HG03521 (cell line): ENCODE measurements at regions not wholly inside any gene's neighbourhood (a gene's known extent, or its start where the extent isn't known, plus 50 kb on each side); places are given as distances from the start of the nearest gene placed in this dataset.
"Not testable (repeated sequence)": the region's sequence is repeated elsewhere in the genome, so short reads cannot be mapped to it uniquely, and the experiment has no call there.

ENCODE experiments used
- ATAC-seq: cut with Tn5 transposase; IDR thresholded peaks from one replicate; pipeline ENCODE4 v1.9.1; 2021; ENCODE audit warnings: mild to moderate bottlenecking, moderate library complexity; ENCODE audit not compliant: unreplicated experiment

DNA sequence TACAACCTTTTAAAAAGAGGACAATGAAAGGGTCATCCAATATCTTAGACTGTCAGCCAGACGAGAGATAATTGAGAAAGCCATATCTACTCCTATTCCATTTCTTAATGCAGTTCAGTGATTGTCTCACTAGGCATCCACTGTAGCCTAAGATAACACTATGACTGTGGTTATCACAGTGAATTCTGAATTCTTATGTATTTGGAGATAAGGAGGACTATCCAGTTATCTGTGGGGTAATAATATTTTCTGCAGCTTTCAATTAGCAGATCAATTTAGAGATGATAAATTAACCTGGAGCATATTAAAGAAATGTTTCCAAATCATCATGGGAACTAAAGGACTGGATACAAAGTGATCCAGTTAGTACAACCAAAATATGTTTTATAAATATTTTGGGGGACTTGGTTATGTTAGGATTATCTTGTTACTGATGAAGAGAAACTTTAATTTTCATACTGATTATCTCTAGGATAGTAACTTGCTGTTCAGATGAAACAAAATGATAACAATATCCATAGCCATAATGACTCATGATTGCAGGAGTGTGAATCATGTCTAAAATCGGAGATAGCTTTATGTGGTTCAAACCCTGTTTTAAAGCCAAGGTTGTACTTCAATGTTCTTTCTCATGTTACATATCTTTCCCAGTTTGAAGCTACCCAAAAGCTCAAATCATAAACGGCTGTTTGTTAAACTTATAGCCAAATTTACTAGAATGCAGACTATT lies 1152.0 kb downstream of the HACE1 start:
- ATAC-seq: no peak

DNA sequence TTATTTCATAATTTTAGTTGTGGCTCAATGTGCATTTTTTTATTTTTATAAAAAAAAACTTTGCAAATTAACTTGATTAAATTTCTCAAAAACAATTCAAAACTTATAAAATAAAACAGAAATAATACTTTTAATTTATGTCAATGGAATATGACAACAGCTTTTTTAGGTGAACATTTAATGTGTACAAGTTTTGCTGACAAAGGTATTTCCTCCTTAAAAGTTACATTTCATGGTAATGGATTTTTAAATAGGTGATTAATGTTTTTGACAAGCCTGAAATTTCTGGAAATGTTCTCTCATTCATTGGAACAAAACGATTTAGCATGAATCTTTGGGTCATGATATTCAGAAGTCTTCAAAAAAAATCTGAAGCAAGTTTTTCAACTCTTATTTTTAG lies 1160.0 kb downstream of the HACE1 start:
- ATAC-seq: no peak

DNA sequence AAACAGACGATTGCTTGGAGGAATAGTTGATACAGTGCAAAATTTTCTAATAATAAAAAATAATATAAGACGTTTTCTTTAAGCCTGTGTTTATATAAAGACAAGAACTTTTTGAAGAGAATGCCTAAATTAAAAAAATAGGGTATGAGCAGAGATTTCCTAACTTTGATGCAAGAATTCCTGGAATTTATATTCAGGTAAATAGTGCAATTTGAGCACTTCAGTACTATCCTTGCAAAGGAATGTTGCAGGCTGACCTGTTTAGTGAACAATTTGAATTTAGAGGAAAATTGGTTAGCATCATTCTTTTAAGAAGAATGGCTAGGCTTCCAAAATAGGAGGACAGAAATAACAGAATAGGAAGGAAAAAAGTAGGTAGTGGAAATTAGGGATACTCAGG lies 1172.3 kb downstream of the HACE1 start:
- ATAC-seq: no peak

DNA sequence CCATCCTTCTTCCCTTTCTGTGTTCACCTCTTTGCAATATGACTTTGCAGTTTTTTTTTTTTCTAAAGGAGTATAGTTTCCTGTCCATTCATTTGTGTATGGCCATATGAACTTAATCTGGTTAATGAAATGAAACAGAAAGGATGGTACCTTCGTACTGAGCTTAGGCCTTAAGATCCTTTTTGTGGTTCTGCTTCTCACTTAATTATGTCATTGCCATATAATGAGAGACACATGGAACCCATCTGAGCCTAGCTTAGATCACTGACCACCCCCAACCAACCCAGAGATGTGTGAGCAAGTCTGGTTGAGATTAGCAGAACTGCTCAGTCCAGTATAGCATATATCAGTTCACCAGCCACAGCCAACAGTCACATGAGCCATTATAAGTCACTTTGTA lies 1179.6 kb downstream of the HACE1 start:
- no peak for ATAC-seq

DNA sequence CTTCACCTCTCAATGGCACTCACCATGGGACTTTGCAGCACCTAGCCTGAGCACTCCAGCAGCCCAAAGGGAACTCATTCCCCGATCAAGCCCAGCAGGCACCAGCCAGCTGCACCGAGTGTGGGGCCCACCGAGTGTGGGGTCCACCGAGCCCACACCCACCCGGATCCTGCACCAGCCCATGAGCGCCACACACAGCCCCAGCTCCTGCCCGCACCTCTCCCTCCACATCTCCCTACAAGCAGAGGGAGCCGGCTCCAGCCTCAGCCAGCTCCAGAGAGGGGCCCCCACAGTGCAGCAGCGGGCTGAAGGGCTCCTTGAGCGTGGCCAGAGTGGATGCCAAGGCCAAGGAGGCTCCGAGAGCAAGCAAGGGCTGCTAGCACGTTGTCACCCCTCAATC lies 1182.4 kb downstream of the HACE1 start:
- no peak for ATAC-seq

DNA sequence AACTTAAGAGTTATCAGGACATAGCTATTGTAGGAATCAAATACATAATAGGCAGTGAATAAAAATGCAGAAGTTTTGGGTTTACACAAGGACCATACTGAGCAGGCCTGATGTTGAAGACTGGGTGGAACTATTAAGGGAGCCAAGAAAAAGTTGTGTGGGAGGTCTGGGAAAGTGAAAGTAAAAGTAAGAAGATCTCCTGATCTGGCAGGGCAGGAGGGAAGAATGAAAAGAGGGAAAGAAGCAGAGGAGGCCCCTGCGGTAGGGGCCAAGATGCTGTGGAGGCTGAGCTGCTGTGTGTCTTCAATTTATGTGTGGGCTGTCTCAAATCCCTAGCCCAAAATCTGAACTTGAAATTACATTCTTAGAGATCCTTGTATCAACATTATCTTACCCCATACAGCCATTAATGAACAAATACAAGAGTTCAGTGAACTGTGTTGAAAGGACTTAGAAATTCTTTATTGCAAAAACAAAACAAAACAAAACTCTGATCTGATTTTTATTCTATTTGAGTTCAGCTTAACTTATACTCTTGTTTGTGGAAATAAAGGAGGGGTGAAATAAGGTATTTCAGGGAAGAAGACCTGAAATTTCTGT lies 1183.8 kb downstream of the HACE1 start:
- no peak for ATAC-seq

DNA sequence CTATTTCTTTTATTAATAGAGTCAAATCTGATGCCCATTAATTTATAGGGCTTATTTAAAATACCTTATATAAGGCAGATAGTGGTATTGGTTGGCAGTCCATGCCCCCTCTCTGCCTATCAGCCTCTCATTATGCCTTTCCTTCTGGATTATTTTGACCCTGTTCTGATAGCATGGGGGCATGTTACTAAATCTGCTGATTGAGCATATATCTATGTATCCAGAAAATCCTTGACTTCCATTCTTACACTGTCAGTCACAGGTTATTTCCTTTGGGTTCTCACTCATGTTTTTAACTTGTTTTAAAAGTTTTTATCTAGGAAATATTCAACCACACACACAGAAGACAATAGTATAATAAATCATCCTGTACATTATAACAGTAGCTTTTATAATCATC lies 1184.9 kb downstream of the HACE1 start:
- ATAC-seq: no peak

DNA sequence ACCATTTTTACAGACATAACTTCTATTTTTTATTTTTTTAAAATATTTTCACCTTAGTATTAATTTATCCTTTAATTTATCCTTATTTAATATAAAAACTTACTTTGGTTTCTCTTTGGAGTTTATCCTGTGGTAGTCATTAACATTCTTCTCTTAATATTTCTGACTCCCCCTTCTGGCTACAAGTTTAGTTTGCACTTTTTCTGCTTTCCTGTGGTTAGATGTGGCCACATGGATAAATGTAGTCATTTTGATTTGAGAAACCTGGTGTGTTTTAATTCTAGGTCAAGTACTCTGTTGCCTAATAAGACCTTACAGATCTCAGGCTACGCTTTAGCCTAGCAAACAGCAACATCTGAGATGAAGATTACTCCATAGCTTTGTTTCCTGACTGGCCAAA lies 1187.5 kb downstream of the HACE1 start:
- no peak for ATAC-seq

DNA sequence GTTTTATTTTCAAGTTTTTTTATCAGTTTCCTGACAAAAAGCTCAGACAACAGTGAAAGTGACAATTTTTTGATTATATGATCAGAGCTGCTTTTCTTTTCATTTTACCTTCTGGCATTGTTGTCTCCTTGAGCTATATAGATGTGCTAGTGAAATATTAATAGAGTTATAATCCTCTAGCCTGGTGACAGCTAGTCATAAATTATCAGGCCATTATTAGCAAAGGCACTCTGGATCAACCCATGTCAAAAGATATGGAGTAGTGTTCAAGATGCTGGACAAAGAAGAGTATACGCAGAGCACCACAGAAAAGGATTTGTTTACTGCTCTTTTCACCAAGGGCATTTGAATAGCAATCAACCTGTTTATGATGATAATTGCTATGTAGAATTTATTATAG lies 1230.1 kb downstream of the HACE1 start:
- no peak for ATAC-seq

DNA sequence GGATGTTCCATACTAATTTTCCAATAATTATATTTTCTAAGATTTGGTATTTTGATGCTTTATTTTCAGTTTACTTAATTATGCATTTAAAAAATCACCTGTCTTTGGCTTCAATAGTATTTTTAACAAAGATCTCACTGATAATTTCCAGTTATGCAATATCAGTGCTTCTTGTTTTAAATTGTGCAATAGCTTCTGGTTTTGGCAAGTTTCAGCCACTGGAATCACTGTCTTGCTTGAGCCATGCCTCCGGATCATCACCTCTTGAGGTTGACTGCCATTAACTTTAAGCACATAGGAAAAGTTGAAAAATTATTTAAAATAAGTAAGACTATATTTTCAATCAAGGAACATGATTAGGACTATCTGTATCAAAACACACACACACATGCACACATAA lies 1242.1 kb downstream of the HACE1 start:
- no peak for ATAC-seq

DNA sequence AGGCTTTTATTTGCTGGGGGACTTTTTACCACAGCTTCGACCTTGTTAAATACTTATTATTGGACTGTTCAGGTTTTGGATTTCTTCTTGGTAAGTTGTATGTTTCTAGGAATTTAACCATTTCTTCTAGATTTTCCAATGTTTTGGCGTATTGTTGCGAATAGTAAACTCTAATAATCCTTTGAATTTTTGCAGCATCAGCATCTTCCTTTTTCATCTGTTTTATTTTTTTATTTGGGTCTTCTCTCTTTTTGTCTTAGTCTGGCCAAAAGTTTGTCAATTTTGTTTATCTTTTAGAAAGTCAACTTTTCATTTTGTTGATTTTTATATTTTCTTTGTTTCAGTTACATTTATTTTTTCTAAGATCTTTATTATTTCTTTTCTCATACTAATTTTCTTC lies 1272.0 kb downstream of the HACE1 start:
- no peak for ATAC-seq

DNA sequence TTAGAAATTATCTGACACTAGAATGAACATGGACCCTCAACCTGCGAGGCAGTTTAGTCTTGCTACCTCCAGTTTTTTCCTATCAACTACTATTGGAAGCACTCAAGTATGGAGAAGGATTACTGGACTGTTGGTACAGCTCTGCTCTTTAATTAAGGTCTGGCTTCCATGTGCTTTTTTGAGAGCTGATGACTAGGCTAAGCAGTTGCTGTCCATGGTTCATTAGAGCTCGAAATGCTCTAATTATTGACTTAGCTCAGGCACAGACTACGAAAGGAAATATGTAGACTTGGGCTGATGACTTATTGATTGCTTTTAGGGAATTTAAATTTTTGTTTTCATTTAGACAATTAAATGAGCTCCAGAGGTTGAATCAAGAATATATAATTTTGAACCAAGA lies 1281.6 kb downstream of the HACE1 start:
- no peak for ATAC-seq

DNA sequence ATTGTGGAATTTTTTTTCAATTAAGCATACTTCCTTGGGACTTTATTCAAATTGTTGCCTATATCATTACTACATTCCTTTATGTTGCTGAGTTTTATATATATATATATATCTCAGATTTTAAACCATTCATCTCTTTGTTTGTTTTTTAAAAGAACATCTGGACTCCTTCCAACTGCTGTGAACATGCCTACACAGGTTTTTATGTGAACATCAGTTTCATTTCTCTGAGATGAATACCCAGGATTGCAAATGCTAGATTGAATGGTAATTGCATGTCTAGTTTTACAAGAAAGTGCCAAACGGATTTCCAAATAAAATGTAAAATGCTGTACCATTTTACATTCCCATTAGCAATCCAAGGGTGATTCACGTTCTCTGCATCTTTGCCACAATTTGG lies 1289.3 kb downstream of the HACE1 start:
- no peak for ATAC-seq

DNA sequence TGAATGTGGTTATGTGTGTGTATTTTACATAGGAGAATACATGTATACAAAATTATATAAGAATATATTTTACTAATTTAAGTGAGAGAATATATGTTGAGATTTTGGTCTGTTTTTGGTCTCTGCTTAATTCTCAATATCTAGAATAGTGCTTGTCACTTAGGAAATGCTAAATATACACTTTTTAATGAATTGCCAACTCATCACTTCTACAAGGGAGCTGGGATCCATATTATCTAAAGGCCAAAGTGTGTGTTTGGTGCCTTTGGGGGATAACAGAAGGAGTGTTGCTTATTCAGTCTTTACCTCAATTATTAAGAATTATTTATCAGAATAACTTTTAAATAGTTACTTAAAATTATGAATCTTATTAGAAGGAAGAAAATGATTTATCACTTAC lies 1304.8 kb downstream of the HACE1 start:
- ATAC-seq: no peak

DNA sequence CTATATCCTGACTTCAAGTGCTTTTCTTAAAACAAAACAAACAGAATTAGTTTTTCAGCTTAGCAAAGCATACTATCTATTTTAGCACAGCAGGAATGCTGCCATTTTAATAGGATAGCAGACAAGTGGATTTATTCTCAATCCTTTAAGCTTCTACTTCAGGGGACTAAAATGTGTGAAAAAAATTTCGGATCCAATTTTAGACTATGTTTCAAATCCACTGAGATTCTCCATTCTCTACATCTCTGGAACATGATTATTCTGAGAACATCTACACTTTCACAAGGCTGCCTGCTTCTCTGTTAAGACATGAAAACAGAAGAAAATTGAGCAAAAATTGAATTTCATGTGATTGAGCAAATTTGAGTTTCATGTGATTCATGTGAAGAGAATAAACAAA lies 1321.3 kb downstream of the HACE1 start:
- ATAC-seq: no peak

DNA sequence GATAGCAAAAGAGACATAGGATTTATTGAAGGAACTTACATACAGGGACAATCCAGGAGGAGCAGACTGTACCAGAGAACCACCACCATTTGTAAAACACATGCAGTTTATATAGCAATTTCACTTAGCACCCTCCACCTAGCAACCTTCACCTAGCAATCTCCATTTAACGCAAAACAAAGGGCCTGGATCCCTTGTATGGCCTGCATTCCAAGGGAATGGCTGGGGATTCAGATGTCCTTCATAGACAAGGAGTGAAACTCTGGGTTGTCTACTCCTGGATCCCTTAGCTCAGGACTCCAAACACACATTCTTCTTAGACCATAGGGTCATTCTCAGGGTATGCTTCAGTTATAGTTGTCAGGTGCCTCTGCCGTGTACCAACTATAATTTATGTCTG lies 1324.9 kb downstream of the HACE1 start:
- no peak for ATAC-seq

DNA sequence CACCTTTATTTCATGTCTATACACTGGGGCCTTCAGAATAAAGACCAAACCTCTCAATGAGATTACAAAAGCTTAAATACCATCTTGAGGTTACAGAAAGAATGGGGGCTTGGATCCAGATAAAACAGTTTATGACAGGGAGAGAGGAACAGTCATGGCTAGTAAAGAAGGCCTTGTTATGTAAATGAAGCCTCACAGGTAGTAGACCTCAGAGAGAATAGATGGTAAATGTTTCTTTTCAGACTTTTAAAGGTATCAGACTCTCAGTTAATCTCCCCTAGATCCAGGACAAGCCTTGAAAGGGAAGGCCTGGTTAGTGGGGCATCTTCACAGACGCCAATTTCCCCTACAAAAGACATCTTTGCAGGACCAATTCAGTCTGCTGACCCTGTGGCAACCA lies 1325.6 kb downstream of the HACE1 start:
- ATAC-seq: no peak

DNA sequence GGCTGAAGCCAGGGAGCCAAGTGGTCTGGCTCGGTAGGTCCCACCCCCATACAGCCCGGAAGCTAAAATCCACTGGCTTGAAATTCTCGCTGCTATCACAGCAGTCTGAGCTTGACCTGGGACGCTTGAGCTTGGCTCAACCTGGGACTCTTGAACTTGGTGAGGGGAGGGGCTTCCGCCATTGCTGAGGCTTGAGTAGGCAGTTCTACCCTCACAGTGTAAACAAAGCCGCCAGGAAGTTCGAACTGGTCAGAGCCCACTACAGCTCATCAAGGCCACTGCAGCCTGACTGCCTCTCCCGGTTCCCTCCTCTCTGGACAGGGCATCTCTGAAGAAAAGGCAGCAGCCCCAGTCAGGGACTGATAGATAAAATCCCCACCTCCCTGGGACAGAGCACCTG lies 1337.7 kb downstream of the HACE1 start:
- ATAC-seq: no peak

DNA sequence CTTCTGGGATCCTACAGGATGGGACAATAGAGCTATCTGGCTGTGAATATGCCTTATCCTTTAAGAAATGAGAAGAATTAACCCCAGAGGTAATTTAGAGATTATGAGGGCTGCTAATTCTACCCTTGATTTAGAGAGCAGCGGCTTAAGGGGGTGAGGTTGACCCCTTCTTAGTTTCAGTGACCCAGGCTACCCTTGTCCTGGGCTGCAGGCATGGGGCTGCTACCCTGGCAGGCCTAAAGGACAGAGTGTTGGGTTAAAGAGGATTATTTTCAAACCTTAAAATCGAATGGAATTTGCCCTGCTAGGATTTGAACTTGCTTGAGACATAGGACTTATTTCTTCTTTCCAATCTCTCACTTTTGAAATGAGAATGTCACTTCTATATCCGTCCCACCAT lies 1343.4 kb downstream of the HACE1 start:
- ATAC-seq: no peak

DNA sequence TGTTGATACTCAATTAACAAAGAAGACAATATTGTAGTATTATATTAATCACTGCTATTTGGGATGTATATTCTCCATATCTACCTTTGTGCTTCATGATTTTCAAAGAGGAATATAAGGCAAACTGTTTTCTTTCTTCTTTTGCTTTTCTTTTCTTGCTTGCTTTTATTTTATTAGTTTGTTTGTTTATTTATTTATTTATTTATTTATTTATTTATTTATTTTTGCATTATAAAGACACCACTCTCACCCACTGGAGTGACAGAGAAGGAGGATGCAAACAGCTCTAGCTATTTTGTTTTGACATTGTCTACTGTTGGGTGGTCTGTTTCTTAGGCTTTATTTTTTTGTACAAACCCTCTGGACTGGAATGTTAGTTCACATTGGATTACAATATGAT lies 1352.7 kb downstream of the HACE1 start:
- ATAC-seq: no peak

DNA sequence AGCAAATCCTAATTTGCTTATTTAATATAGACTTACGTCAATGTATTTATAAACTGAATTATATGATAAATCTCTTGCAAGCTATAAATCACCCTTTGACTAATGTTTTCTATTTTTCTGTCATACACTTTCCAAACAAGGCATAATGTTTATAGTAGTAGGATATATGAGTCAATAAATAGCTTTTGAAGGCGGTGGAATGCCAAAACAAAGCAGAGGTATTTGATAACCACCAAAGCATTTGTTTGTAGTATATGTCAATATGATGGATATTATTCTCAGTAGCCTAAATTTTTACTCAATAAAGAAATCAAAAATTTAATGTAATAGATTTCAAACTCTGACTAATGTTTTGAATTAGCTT lies 1354.6 kb downstream of the HACE1 start:
- no peak for ATAC-seq

DNA sequence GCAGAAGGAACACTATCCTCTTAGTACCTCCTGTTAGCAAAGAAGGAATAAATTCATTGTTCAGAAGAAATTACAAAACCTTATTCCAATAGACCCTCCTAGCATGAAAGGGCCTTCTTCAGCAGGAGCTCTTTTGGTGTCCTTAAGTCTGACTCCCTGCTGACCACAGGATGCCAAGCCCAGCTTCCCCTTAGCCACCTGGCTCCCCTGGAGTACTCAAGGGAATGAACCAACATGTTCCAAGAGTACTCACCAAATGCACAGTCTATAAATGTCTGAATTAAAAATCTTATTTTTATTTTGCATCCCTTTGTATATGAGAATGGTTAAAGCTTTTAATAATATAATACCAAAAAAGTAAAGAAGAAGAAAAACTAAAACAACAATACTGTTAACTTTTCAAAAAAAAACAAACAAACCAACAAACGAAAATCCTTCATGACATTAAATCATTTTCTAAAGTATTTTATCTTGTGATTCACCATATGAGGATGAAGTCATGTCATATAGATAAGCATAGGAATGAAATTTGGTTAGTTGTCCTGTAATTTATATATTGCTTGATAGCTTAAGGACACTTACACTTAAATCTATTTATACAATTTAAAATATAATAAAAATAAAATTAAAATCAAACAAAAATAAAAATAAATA lies 1355.1 kb downstream of the HACE1 start:
- no peak for ATAC-seq

DNA sequence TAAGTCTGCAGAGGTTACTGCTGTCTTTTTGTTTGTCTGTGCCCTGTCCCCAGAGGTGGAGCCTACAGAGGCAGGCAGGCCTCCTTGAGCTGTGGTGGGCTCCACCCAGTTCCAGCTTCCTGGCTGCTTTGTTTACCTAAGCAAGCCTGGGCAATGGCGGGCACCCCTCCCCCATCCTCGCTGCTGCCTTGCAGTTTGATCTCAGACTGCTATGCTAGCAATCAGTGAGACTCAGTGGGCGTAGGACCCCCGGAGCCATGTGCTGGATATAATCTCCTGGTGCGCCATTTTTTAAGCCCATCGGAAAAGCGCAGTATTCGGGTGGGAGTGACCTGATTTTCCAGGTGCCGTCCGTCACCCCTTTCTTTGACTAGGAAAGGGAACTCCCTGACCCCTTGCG lies 1363.1 kb downstream of the HACE1 start:
- not testable (repeated sequence) for ATAC-seq
